SK-N-MC (cell line): ENCODE measurements at regions not wholly inside any gene's neighbourhood (a gene's known extent, or its start where the extent isn't known, plus 50 kb on each side); places are given as distances from the start of the nearest gene placed in this dataset.
"Not testable (repeated sequence)": the region's sequence is repeated elsewhere in the genome, so short reads cannot be mapped to it uniquely, and the experiment has no call there.

Experiments used
- DNase-seq: peaks from one replicate; pipeline ENCODE4 v3.0.0-alpha.2; 2011; ENCODE audit warnings: low read depth, low spot score
- H3K27ac ChIP-seq: fragments of 200-600 bp; sonication (generic); 2 replicates; pipeline ENCODE4 v1.5.1; 2016; ENCODE audit warnings: mixed run types
- H3K36me3 ChIP-seq: fragments of 200-600 bp; sonication (generic); 2 replicates; pipeline ENCODE4 v1.6.1; 2017; ENCODE audit warnings: antibody characterized with exemption, low read length, mixed read lengths; ENCODE audit not compliant: insufficient read depth
- H3K4me3 ChIP-seq: fragments of 200-600 bp; sonication (generic); 2 replicates; pipeline ENCODE4 v1.5.1; 2016
- H3K9ac ChIP-seq: fragments of 200-600 bp; sonication (generic); 2 replicates; pipeline ENCODE4 v1.8.0; 2017; ENCODE audit warnings: mixed run types, mixed read lengths; ENCODE audit not compliant: insufficient read length
- H3K9me3 ChIP-seq: fragments of 200-600 bp; sonication (generic); 2 replicates; pipeline ENCODE4 v1.6.1; 2017; ENCODE audit warnings: low read depth, mild to moderate bottlenecking, antibody characterized with exemption, low read length, moderate library complexity, mixed read lengths
- EZH2 ChIP-seq: fragments of 200-600 bp; sonication (generic); IDR thresholded peaks from one replicate; pipeline ENCODE4 v1.6.1; 2017; ENCODE audit warnings: antibody characterized with exemption
- FOXP2 ChIP-seq: optimal IDR thresholded peaks from 2 replicates; pipeline ENCODE3; 2011; ENCODE audit warnings: mild to moderate bottlenecking, moderate library complexity; ENCODE audit not compliant: insufficient read depth; ENCODE audit errors: extremely low read length, control extremely low read depth
- POLR2AphosphoS5 ChIP-seq: IDR thresholded peaks from 2 replicates; pipeline ENCODE4 v1.6.1; 2012; ENCODE audit warnings: mild to moderate bottlenecking, low read depth, low read length, borderline replicate concordance

- H3K27ac ChIP-seq: no peak overlapping the region
- H3K36me3 ChIP-seq: no peaks in the 10 kb centered on the region
- H3K4me3 ChIP-seq: no peak overlapping the region
- no peak for DNase-seq
- no peak overlapping the region for H3K9ac ChIP-seq
- TF ChIP-seq EZH2 (no peak), POLR2AphosphoS5 (no peak), FOXP2 (no peak)
- no peaks in the 10 kb centered on the region for H3K9me3 ChIP-seq
These were observed 220.2 kb upstream of the DMRT1 start for GRCh38 chr9:621201-621855.

GRCh38 chr9:624935-625500, 216.5 kb upstream of the DMRT1 start:
- Histone ChIP-seq H3K9me3 (no peaks in the 10 kb centered on the region), H3K4me3 (no peak overlapping the region), H3K27ac (no peak overlapping the region), H3K9ac (no peak overlapping the region), H3K36me3 (no peaks in the 10 kb centered on the region)
- no peak for TF ChIP-seq EZH2
- TF ChIP-seq POLR2AphosphoS5: no peak
- TF ChIP-seq FOXP2: no peak
- no peak for DNase-seq

- H3K36me3 ChIP-seq: no peaks in the 10 kb centered on the region
- H3K27ac ChIP-seq: no peak overlapping the region
- no peak overlapping the region for H3K4me3 ChIP-seq
These were observed 215.9 kb upstream of the DMRT1 start for GRCh38 chr9:625613-626012.

GRCh38 chr9:626114-626513, 215.4 kb upstream of the DMRT1 start:
- DNase-seq, H3K9ac ChIP-seq, H3K36me3 ChIP-seq, H3K9me3 ChIP-seq, H3K4me3 ChIP-seq, H3K27ac ChIP-seq: not testable (repeated sequence)

More at GRCh38 chr9:625613-626012, 215.9 kb upstream of the DMRT1 start:
- H3K9me3 ChIP-seq: no peaks in the 10 kb centered on the region
- no peak for TF ChIP-seq POLR2AphosphoS5
- TF ChIP-seq EZH2: no peak
- no peak for TF ChIP-seq FOXP2
- no peak overlapping the region for H3K9ac ChIP-seq
- no peak for DNase-seq

- no peaks in the 10 kb centered on the region for H3K9me3 ChIP-seq
- no peak overlapping the region for H3K27ac ChIP-seq
- H3K4me3 ChIP-seq: no peak overlapping the region
- DNase-seq: no peak
- no peaks in the 10 kb centered on the region for H3K36me3 ChIP-seq
- no peak overlapping the region for H3K9ac ChIP-seq
- no peak for TF ChIP-seq EZH2
- TF ChIP-seq FOXP2: no peak
- TF ChIP-seq POLR2AphosphoS5: no peak
These were observed 214.9 kb upstream of the DMRT1 start for GRCh38 chr9:626596-626995.

- DNase-seq: no peak
- Histone ChIP-seq H3K4me3 (peak overlapping the region; percentile 67), H3K9me3 (no peaks in the 10 kb centered on the region), H3K27ac (peak overlapping the region; percentile 90), H3K9ac (no peak overlapping the region), H3K36me3 (no peaks in the 10 kb centered on the region)
- TF ChIP-seq FOXP2: no peak
- TF ChIP-seq POLR2AphosphoS5: no peak
- TF ChIP-seq EZH2: no peak
These were observed 214.0 kb upstream of the DMRT1 start for GRCh38 chr9:627336-627970.

- H3K9me3 ChIP-seq: no peaks in the 10 kb centered on the region
- H3K4me3 ChIP-seq: no peak overlapping the region
- H3K36me3 ChIP-seq: no peaks in the 10 kb centered on the region
- H3K9ac ChIP-seq: no peak overlapping the region
- TF ChIP-seq POLR2AphosphoS5 (no peak), FOXP2 (no peak)
- DNase-seq: no peak
- H3K27ac ChIP-seq: peak overlapping the region; percentile 90
These were observed 212.4 kb upstream of the DMRT1 start for GRCh38 chr9:629146-629545.

- TF ChIP-seq FOXP2: no peak
- no peak for TF ChIP-seq EZH2
- no peaks in the 10 kb centered on the region for H3K9me3 ChIP-seq
- no peaks in the 10 kb centered on the region for H3K36me3 ChIP-seq
- no peak for DNase-seq
- H3K9ac ChIP-seq: no peak overlapping the region
- peak overlapping the region; percentile 17; the same call in 1 of the 2 replicates for H3K27ac ChIP-seq
- H3K4me3 ChIP-seq: no peak overlapping the region
These were observed 210.7 kb upstream of the DMRT1 start for GRCh38 chr9:630817-631216.

- Histone ChIP-seq H3K9ac (no peak overlapping the region), H3K4me3 (no peak overlapping the region; the same call in 1 of the 2 replicates), H3K36me3 (no peaks in the 10 kb centered on the region), H3K27ac (peak overlapping the region; percentile 17; the same call in 1 of the 2 replicates), H3K9me3 (no peaks in the 10 kb centered on the region)
- no peak for DNase-seq
- TF ChIP-seq POLR2AphosphoS5: no peak
- no peak for TF ChIP-seq FOXP2
These were observed 209.9 kb upstream of the DMRT1 start for GRCh38 chr9:631596-631995.
